Mesenchymal stem cell (in vitro differentiated cells and primary cell): ENCODE measurements at regions not wholly inside any gene's neighbourhood (a gene's known extent, or its start where the extent isn't known, plus 50 kb on each side); places are given as distances from the start of the nearest gene placed in this dataset.

ENCODE experiments used
- DNase-seq: peaks from one replicate; pipeline ENCODE4 v3.0.0-alpha.2; 2013
- H2AFZ ChIP-seq: one replicate; pipeline ENCODE4 v1.6.1; 2013; ENCODE audit warnings: low read depth, mild to moderate bottlenecking, control low read depth, inconsistent platforms, low read length, moderate library complexity
- H2AK5ac ChIP-seq: 2 replicates; pipeline ENCODE4 v1.6.1; 2013; ENCODE audit warnings: low read length, moderate library complexity, mild to moderate bottlenecking, inconsistent platforms; ENCODE audit not compliant: severe bottlenecking
- H2BK120ac ChIP-seq: one replicate; pipeline ENCODE4 v1.6.1; 2013; ENCODE audit warnings: low read depth, mild to moderate bottlenecking, inconsistent platforms, low read length, moderate library complexity
- H2BK12ac ChIP-seq, 2 experiments: one replicate each; pipeline ENCODE4 v1.6.1; 2013; ENCODE audit warnings: inconsistent platforms in 2 of 2, low read length in 2 of 2, mild to moderate bottlenecking in 2 of 2, moderate library complexity in 2 of 2, control low read depth in 1 of 2
- H2BK15ac ChIP-seq: one replicate; pipeline ENCODE4 v1.6.1; 2013; ENCODE audit warnings: mild to moderate bottlenecking, low read depth, inconsistent platforms; ENCODE audit not compliant: poor library complexity, severe bottlenecking
- H2BK5ac ChIP-seq: 2 replicates; pipeline ENCODE4 v1.6.1; 2013; ENCODE audit warnings: low read depth, mild to moderate bottlenecking, low read length, control low read depth, inconsistent platforms; ENCODE audit not compliant: poor library complexity, severe bottlenecking
- H3K14ac ChIP-seq, 2 experiments: one replicate each; pipeline ENCODE4 v1.6.1; 2013; ENCODE audit warnings: inconsistent platforms in 2 of 2, low read length in 2 of 2, control low read depth in 1 of 2, mild to moderate bottlenecking in 1 of 2, moderate library complexity in 1 of 2
- H3K18ac ChIP-seq, 2 experiments: one replicate each; pipeline ENCODE4 v1.6.1; 2013; ENCODE audit warnings: inconsistent platforms in 2 of 2, low read length in 2 of 2, control low read depth in 1 of 2, low read depth in 1 of 2, mild to moderate bottlenecking in 1 of 2
- H3K23ac ChIP-seq, 2 experiments: one replicate each; pipeline ENCODE4 v1.6.1; 2013; ENCODE audit warnings: inconsistent platforms in 2 of 2, low read length in 2 of 2, mild to moderate bottlenecking in 2 of 2, moderate library complexity in 2 of 2, control low read depth in 1 of 2
- H3K27ac ChIP-seq: 2 replicates; pipeline ENCODE4 v1.5.1; 2013; ENCODE audit warnings: mild to moderate bottlenecking, moderate library complexity, low read length, control low read depth, inconsistent platforms; ENCODE audit not compliant: poor library complexity, severe bottlenecking
- H3K27me3 ChIP-seq, 2 experiments: 2 replicates each; pipeline versions ENCODE4 v1.6.1 to v1.7.0; 2013; ENCODE audit warnings: low read length in 2 of 2, mild to moderate bottlenecking in 2 of 2, moderate library complexity in 2 of 2, control low read depth in 1 of 2, inconsistent platforms in 1 of 2; ENCODE audit not compliant: control insufficient read depth in 1 of 2, insufficient read depth in 1 of 2
- H3K36me3 ChIP-seq, 2 experiments: 2 replicates each; pipeline versions ENCODE4 v1.6.1 to v1.7.0; 2013; ENCODE audit warnings: low read length in 2 of 2, control low read depth in 1 of 2, inconsistent platforms in 1 of 2, low read depth in 1 of 2, mild to moderate bottlenecking in 1 of 2; ENCODE audit not compliant: insufficient read depth in 2 of 2, control insufficient read depth in 1 of 2
- H3K4ac ChIP-seq, 2 experiments: one replicate each; pipeline ENCODE4 v1.6.1; 2013; ENCODE audit warnings: inconsistent platforms in 2 of 2, low read length in 2 of 2, mild to moderate bottlenecking in 2 of 2, moderate library complexity in 2 of 2, control low read depth in 1 of 2, low read depth in 1 of 2
- H3K4me1 ChIP-seq: 2 replicates; pipeline ENCODE4 v1.6.1; 2013; ENCODE audit warnings: low read depth, low read length, control low read depth; ENCODE audit not compliant: control insufficient read depth, insufficient read depth
- H3K4me2 ChIP-seq: 2 replicates; pipeline ENCODE4 v1.6.1; 2013; ENCODE audit warnings: low read length, mild to moderate bottlenecking, inconsistent platforms; ENCODE audit not compliant: poor library complexity, severe bottlenecking
- H3K4me3 ChIP-seq, 2 experiments: 2 replicates each; pipeline versions ENCODE4 v1.5.1 to v1.7.0; 2013; ENCODE audit warnings: low read length in 2 of 2, mild to moderate bottlenecking in 2 of 2, control low read depth in 1 of 2, low read depth in 1 of 2; ENCODE audit not compliant: insufficient read depth in 1 of 2
- H3K79me1 ChIP-seq: replicated peaks from 2 replicates; pipeline ENCODE4 v1.6.1; 2013; ENCODE audit warnings: mild to moderate bottlenecking, control low read depth, low read length, inconsistent platforms; ENCODE audit not compliant: poor library complexity, severe bottlenecking
- H3K9ac ChIP-seq: 2 replicates; pipeline ENCODE4 v1.7.0; 2013; ENCODE audit warnings: mild to moderate bottlenecking, low read length, moderate library complexity
- H3K9me3 ChIP-seq: 2 replicates; pipeline ENCODE4 v1.7.0; 2013; ENCODE audit warnings: mild to moderate bottlenecking, low read length; ENCODE audit not compliant: control insufficient read depth
- H4K8ac ChIP-seq: one replicate; pipeline ENCODE4 v1.6.1; 2013; ENCODE audit warnings: inconsistent platforms, mild to moderate bottlenecking, low read length, moderate library complexity
- H4K91ac ChIP-seq: one replicate; pipeline ENCODE4 v1.6.1; 2013; ENCODE audit warnings: mild to moderate bottlenecking, low read length, inconsistent platforms
- WGBS: methylation state at CpG from one replicate; pipeline ENCODE4 v1.1.7; 2013; ENCODE audit warnings: mixed read lengths; 5-methylcytosine and 5-hydroxymethylcytosine counted together

GRCh38 chr13:26476111-26476781, 81.2 kb upstream of the WASF3 start:
- H3K18ac ChIP-seq: peak overlapping the region; percentile 65 to 96
- no peaks in the 10 kb centered on the region for H3K79me1 ChIP-seq
- H3K14ac ChIP-seq: peak overlapping the region in 1 of 2 experiments; percentile 37
- H3K4me1 ChIP-seq: peaks cover 16% of the 10 kb centered on the region
- H2AFZ ChIP-seq: peak overlapping the region; percentile 99
- peak overlapping the region; percentile 88 for H4K91ac ChIP-seq
- no peak overlapping the region for H2BK15ac ChIP-seq
- peak overlapping the region; percentile 99 for H4K8ac ChIP-seq
- H2BK12ac ChIP-seq: peak overlapping the region in 1 of 2 experiments; percentile 99
- no peaks in the 10 kb centered on the region for H3K36me3 ChIP-seq
- H3K9me3 ChIP-seq: no peaks in the 10 kb centered on the region
- peak overlapping the region; percentile 81 for H3K4me2 ChIP-seq
- H3K4ac ChIP-seq: peak overlapping the region; percentile 9 to 74
- peak; percentile 56 for DNase-seq
- no peak overlapping the region for H2AK5ac ChIP-seq
- H3K9ac ChIP-seq: peak overlapping the region; percentile 75
- H2BK120ac ChIP-seq: no peak overlapping the region
- H3K27me3 ChIP-seq: no peaks in the 10 kb centered on the region
- H3K4me3 ChIP-seq: peak overlapping the region; percentile 53 to 59
- H2BK5ac ChIP-seq: peak overlapping the region; percentile 66
- H3K27ac ChIP-seq: peak overlapping the region; percentile 69
- no peak overlapping the region for H3K23ac ChIP-seq
- 2% methylated on average over 20 of the region's 20 CpGs for whole genome bisulfite sequencing

- Histone ChIP-seq H3K23ac (no peak overlapping the region), H3K4me1 (peaks cover 16% of the 10 kb centered on the region), H2BK15ac (no peak overlapping the region), H2BK120ac (peak overlapping the region; percentile 54), H3K36me3 (no peaks in the 10 kb centered on the region), H3K9ac (peak overlapping the region; percentile 75), H3K18ac (peak overlapping the region; percentile 65 to 72), H4K91ac (peak overlapping the region; percentile 18), H2AFZ (peak overlapping the region; percentile 99), H3K4me3 (peak overlapping the region in 1 of 2 experiments; percentile 59), H3K4me2 (peak overlapping the region; percentile 81), H3K14ac (peak overlapping the region in 1 of 2 experiments; percentile 37), H2AK5ac (no peak overlapping the region), H4K8ac (peak overlapping the region; percentile 99), H3K9me3 (no peaks in the 10 kb centered on the region), H2BK12ac (no peak overlapping the region), H3K27me3 (no peaks in the 10 kb centered on the region), H3K27ac (peak overlapping the region; percentile 69), H3K79me1 (no peaks in the 10 kb centered on the region), H2BK5ac (peak overlapping the region; percentile 66), H3K4ac (peak overlapping the region in 1 of 2 experiments; percentile 53)
- DNase-seq: no peak
- WGBS: 39% methylated on average over 2 of the region's 3 CpGs
These were observed 80.7 kb upstream of the WASF3 start for GRCh38 chr13:26476782-26477142.

GRCh38 chr13:26477681-26478080, 79.8 kb upstream of the WASF3 start:
- Histone ChIP-seq H2AFZ (no peak overlapping the region), H3K4me3 (no peak overlapping the region), H3K36me3 (no peaks in the 10 kb centered on the region), H3K27ac (no peak overlapping the region), H3K23ac (no peak overlapping the region), H3K4me2 (no peak overlapping the region), H3K27me3 (no peaks in the 10 kb centered on the region), H4K91ac (no peak overlapping the region), H3K9ac (no peak overlapping the region), H2AK5ac (no peak overlapping the region), H3K18ac (no peak overlapping the region), H2BK12ac (no peak overlapping the region), H3K9me3 (no peaks in the 10 kb centered on the region), H4K8ac (no peak overlapping the region), H2BK120ac (no peak overlapping the region), H2BK15ac (no peak overlapping the region), H2BK5ac (no peak overlapping the region), H3K79me1 (no peaks in the 10 kb centered on the region), H3K4ac (no peak overlapping the region), H3K4me1 (peaks cover 16% of the 10 kb centered on the region), H3K14ac (no peak overlapping the region)
- WGBS: 89% methylated on average over 4 of the region's 6 CpGs
- no peak for DNase-seq

GRCh38 chr13:26480246-26480855, 77.1 kb upstream of the WASF3 start:
- Histone ChIP-seq H3K4me2 (no peak overlapping the region), H3K79me1 (no peaks in the 10 kb centered on the region), H2BK120ac (no peak overlapping the region), H3K27me3 (no peaks in the 10 kb centered on the region), H3K4ac (peak overlapping the region in 1 of 2 experiments; percentile 24), H2AK5ac (no peak overlapping the region), H3K4me1 (peaks cover 15% of the 10 kb centered on the region), H3K9ac (no peak overlapping the region), H3K14ac (no peak overlapping the region), H3K4me3 (no peak overlapping the region), H3K9me3 (no peaks in the 10 kb centered on the region), H3K23ac (no peak overlapping the region), H3K18ac (peak overlapping the region in 1 of 2 experiments; percentile 59), H4K8ac (peak overlapping the region; percentile 76), H2BK5ac (no peak overlapping the region), H4K91ac (no peak overlapping the region), H2BK15ac (no peak overlapping the region), H3K27ac (no peak overlapping the region), H2BK12ac (no peak overlapping the region), H3K36me3 (no peaks in the 10 kb centered on the region), H2AFZ (no peak overlapping the region)
- WGBS: 83% methylated on average over 9 of the region's 10 CpGs
- DNase-seq: no peak
